Subcutaneous abdominal adipose tissue (tissue), 5 donors: ENCODE measurements at regions not wholly inside any gene's neighbourhood (a gene's known extent, or its start where the extent isn't known, plus 50 kb on each side); places are given as distances from the start of the nearest gene placed in this dataset.

Source experiments
- H3K27ac ChIP-seq: one replicate; pipeline ENCODE4 v1.7.0; 2013; ENCODE audit warnings: low read depth, mild to moderate bottlenecking, inconsistent platforms, low read length, moderate library complexity
- H3K27me3 ChIP-seq, 5 donors: one replicate each; pipeline ENCODE4 v1.7.0; 2013; ENCODE audit warnings: low read length in 5 of 5, inconsistent platforms in 1 of 5; ENCODE audit not compliant: control insufficient read depth in 5 of 5, insufficient read depth in 4 of 5
- H3K36me3 ChIP-seq, 5 donors: one replicate each; pipeline ENCODE4 v1.7.0; 2013; ENCODE audit warnings: low read length in 5 of 5; ENCODE audit not compliant: control insufficient read depth in 5 of 5, insufficient read depth in 5 of 5
- H3K4me1 ChIP-seq, 5 donors: one replicate each; pipeline ENCODE4 v1.7.0; 2013; ENCODE audit warnings: low read length in 5 of 5, mild to moderate bottlenecking in 3 of 5, moderate library complexity in 1 of 5; ENCODE audit not compliant: control insufficient read depth in 5 of 5, insufficient read depth in 5 of 5
- H3K4me3 ChIP-seq, 5 donors: one replicate each; pipeline ENCODE4 v1.7.0; 2013; ENCODE audit warnings: low read length in 5 of 5, low read depth in 1 of 5
- H3K9ac ChIP-seq, 5 donors: one replicate each; pipeline ENCODE4 v1.7.0; 2013; ENCODE audit warnings: low read length in 5 of 5, mild to moderate bottlenecking in 4 of 5, moderate library complexity in 3 of 5
- H3K9me3 ChIP-seq, 5 donors: one replicate each; pipeline ENCODE4 v1.7.0; 2013; ENCODE audit warnings: low read length in 5 of 5; ENCODE audit not compliant: control insufficient read depth in 5 of 5
- donor health status: healthy.
- donor health status: healthy.
- donor health status: healthy.
- donor health status: healthy.
- donor health status: healthy.

DNA sequence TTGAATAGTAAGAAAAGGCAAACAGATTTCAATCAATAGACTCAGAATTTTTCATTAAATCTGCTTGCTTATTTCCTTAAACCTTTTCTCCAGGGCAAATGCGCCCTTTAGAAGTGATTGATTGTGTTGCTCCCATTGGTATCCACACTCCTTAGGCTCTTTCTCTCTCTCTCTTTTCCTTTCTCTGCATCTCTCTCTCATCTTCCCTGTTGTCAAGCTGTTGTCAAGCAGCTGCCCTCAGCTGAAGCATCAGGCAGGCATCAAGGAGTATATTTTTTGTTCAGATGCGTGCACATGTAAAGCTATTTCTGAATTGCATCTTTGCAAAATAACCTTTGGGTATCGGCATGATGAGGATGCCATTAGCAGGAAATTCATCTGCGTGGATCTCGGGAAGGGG lies 107.2 kb upstream of the PLET1 start:
- Histone ChIP-seq H3K36me3 (peaks cover 0 to 8% (median 0%) of the 10 kb centered on the region in 5 donors), H3K9me3 (peaks cover 0 to 4% (median 0%) of the 10 kb centered on the region in 5 donors), H3K4me3 (no peak overlapping the region), H3K27me3 (no peaks in the 10 kb centered on the region), H3K9ac (no peak overlapping the region), H3K27ac (no peak overlapping the region), H3K4me1 (peaks cover 0 to 11% (median 0%) of the 10 kb centered on the region in 5 donors)

GRCh38 chr11:112368381-112368780 lies 107.7 kb upstream of the PLET1 start:
- Histone ChIP-seq H3K36me3 (peaks cover 0 to 8% (median 0%) of the 10 kb centered on the region in 5 donors), H3K9me3 (peaks cover 0 to 4% (median 0%) of the 10 kb centered on the region in 5 donors), H3K4me3 (no peak overlapping the region), H3K4me1 (peaks cover 0 to 6% (median 0%) of the 10 kb centered on the region in 5 donors), H3K27me3 (no peaks in the 10 kb centered on the region), H3K9ac (no peak overlapping the region), H3K27ac (no peak overlapping the region)

DNA sequence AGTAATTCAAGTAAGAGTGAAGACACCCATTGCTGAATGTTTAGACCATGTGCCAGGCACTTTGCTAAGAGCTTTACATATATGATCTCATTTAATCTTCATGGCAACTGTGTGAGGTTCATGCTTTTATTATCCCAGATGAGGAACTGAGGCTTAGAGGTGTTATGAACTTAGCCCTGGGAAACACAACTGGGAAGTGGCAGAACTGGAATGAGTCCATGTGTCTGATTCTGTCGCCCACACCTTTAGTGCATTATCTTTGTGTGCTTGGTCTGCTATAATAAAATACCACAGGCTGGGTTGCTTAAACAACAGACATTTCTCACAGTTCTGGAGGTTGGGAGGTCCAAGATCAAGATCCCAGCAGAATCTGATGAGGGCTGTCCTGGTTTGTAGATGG lies 108.7 kb upstream of the PLET1 start:
- peaks cover 0 to 8% (median 0%) of the 10 kb centered on the region in 5 donors for H3K36me3 ChIP-seq

GRCh38 chr11:112369916-112370315 lies 109.3 kb upstream of the PLET1 start:
- H3K27ac ChIP-seq, result no peak overlapping the region
- H3K36me3 ChIP-seq, result peaks cover 0 to 8% (median 0%) of the 10 kb centered on the region in 5 donors
- no peak overlapping the region for H3K9ac ChIP-seq
- H3K27me3 ChIP-seq, result no peaks in the 10 kb centered on the region
- no peaks in the 10 kb centered on the region for H3K4me1 ChIP-seq
- H3K4me3 ChIP-seq, result no peak overlapping the region
- peaks cover 0 to 4% (median 0%) of the 10 kb centered on the region in 5 donors for H3K9me3 ChIP-seq

More for the DNA sequence above, 108.7 kb upstream of the PLET1 start:
- Histone ChIP-seq H3K9ac (no peak overlapping the region), H3K4me1 (no peaks in the 10 kb centered on the region), H3K9me3 (peaks cover 0 to 4% (median 0%) of the 10 kb centered on the region in 5 donors), H3K27ac (no peak overlapping the region), H3K4me3 (no peak overlapping the region), H3K27me3 (no peaks in the 10 kb centered on the region)

GRCh38 chr11:112374486-112375140 lies 114.0 kb upstream of the PLET1 start:
- Histone ChIP-seq H3K4me1 (no peaks in the 10 kb centered on the region), H3K9ac (no peak overlapping the region), H3K9me3 (peaks cover 0 to 4% (median 0%) of the 10 kb centered on the region in 5 donors), H3K4me3 (no peak overlapping the region), H3K36me3 (no peaks in the 10 kb centered on the region), H3K27ac (no peak overlapping the region), H3K27me3 (no peaks in the 10 kb centered on the region)

DNA sequence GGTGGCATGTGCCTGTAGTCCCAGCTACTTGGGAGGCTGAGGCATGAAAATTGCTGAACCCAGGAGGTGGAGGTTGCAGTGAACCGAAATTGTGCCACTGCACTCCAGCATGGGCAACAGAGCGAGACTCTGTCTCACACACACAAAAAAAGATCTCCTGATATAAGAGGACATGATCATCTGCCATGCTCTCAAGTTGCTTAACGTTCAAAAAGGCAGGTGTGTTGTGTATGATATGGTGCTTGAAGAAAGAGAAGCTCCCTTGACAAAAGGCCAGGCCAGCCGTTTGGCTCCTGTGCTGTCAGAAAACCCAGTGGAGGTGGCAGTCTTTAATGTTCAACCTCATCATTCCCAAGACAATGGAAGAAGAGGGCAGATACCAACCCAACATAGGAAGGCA lies 117.3 kb upstream of the PLET1 start:
- Histone ChIP-seq H3K27me3 (peaks cover 0 to 4% (median 0%) of the 10 kb centered on the region in 5 donors), H3K4me1 (no peaks in the 10 kb centered on the region), H3K27ac (no peak overlapping the region), H3K9me3 (no peaks in the 10 kb centered on the region), H3K4me3 (no peak overlapping the region), H3K9ac (no peak overlapping the region), H3K36me3 (no peaks in the 10 kb centered on the region)

DNA sequence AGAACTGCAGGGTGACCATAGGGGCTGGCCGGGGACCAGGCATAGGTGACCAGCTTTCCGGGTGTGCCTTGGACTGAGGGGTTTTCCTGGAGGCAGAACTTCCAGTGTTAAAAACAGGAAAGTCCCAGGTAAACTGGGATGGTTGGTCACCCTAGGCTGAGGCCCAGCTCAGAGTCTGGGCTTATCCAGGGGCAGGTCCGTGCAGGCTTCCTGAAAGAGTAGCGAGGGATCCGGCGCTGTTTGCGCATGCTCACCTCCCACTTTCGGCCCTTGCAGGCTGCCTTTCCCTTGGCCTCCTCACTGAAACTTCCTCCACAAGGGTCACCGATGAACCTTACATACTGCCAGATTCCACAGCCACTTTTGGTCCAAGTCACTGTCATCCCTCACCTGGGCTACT lies 119.8 kb upstream of the PLET1 start:
- Histone ChIP-seq H3K9me3 (no peaks in the 10 kb centered on the region), H3K36me3 (no peaks in the 10 kb centered on the region), H3K27me3 (peaks cover 0 to 4% (median 0%) of the 10 kb centered on the region in 5 donors), H3K27ac (no peak overlapping the region), H3K4me3 (no peak overlapping the region), H3K9ac (no peak overlapping the region), H3K4me1 (no peaks in the 10 kb centered on the region)

DNA sequence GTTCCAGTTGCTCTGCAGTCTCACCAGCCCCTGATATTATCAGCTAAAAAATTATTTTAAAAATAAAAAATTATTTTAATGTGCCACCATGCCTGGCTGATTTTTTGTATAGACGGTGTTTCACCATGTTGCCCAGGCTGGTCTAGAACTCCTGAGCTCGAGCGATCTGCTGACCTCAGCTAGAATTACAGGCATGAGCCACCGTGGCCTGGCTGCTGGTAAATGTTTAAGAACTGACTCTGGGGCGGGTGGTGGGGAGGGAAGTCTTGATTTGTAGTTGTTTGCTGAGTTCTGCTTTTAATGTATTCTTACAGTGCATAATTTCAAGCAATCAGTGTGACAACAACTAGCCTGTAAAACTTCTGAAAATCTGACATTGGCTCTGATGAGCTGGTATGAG lies 120.9 kb upstream of the PLET1 start:
- no peaks in the 10 kb centered on the region for H3K36me3 ChIP-seq
- no peak overlapping the region for H3K27ac ChIP-seq
- peaks cover 0 to 4% (median 0%) of the 10 kb centered on the region in 5 donors for H3K27me3 ChIP-seq
- H3K9me3 ChIP-seq, result peaks cover 0 to 3% (median 0%) of the 10 kb centered on the region in 5 donors
- no peaks in the 10 kb centered on the region for H3K4me1 ChIP-seq
- H3K9ac ChIP-seq, result no peak overlapping the region
- no peak overlapping the region for H3K4me3 ChIP-seq

GRCh38 chr11:112382561-112382960 lies 121.9 kb upstream of the PLET1 start:
- Histone ChIP-seq H3K9me3 (peaks cover 0 to 3% (median 0%) of the 10 kb centered on the region in 5 donors), H3K27ac (no peak overlapping the region), H3K4me1 (no peaks in the 10 kb centered on the region), H3K4me3 (no peak overlapping the region), H3K36me3 (no peaks in the 10 kb centered on the region), H3K9ac (no peak overlapping the region), H3K27me3 (peaks cover 0 to 4% (median 0%) of the 10 kb centered on the region in 5 donors)

DNA sequence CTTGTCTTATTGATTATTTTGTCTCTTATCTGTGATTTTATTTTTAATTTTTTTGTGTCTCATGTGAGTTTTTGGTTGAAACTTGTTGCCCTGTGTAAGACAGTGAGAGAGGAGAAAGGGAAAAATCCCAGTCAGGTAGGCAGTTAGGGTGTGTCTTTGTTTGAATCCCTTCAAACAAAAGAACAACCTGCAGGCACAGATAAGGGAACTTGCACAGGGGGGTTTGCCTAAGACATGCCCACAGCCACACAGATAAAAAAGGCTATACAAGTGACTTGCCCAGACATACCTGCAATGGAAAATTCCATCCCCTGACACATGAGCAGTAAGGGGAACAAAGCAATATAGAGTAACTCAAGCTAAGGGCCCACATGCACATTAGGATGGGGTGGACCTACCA lies 127.8 kb upstream of the PLET1 start:
- Histone ChIP-seq H3K4me1 (peaks cover 0 to 7% (median 0%) of the 10 kb centered on the region in 5 donors), H3K4me3 (no peak overlapping the region), H3K27me3 (no peaks in the 10 kb centered on the region), H3K36me3 (no peaks in the 10 kb centered on the region), H3K9me3 (peaks cover 0 to 5% (median 2%) of the 10 kb centered on the region in 5 donors), H3K27ac (no peak overlapping the region), H3K9ac (no peak overlapping the region)
